Ishikawa (cell line): ENCODE measurements at regions not wholly inside any gene's neighbourhood (a gene's known extent, or its start where the extent isn't known, plus 50 kb on each side); places are given as distances from the start of the nearest gene placed in this dataset.

Experiments
- FOXM1 ChIP-seq: IDR thresholded peaks from 2 replicates; pipeline ENCODE4 v1.6.1; 2012; ENCODE audit warnings: low read depth, borderline replicate concordance
- MAX ChIP-seq: IDR thresholded peaks from 2 replicates; pipeline ENCODE4 v1.6.1; 2012
- ZBTB7A ChIP-seq: IDR thresholded peaks from 2 replicates; pipeline ENCODE4 v1.6.1; 2012; ENCODE audit warnings: low read depth

- TF ChIP-seq ZBTB7A (no peak), MAX (no peak), FOXM1 (no peak)
Measured at GRCh38 chr14:83689265-83689664, 1840.7 kb upstream of the FLRT2 start.
